Subcutaneous abdominal adipose tissue (tissue), 5 donors: ENCODE measurements at regions not wholly inside any gene's neighbourhood (a gene's known extent, or its start where the extent isn't known, plus 50 kb on each side); places are given as distances from the start of the nearest gene placed in this dataset.
"Not testable (repeated sequence)": the region's sequence is repeated elsewhere in the genome, so short reads cannot be mapped to it uniquely, and the experiment has no call there.

ENCODE experiments used
- H3K27ac ChIP-seq: one replicate; pipeline ENCODE4 v1.7.0; 2013; ENCODE audit warnings: low read depth, mild to moderate bottlenecking, inconsistent platforms, low read length, moderate library complexity
- H3K27me3 ChIP-seq, 5 donors: one replicate each; pipeline ENCODE4 v1.7.0; 2013; ENCODE audit warnings: low read length in 5 of 5, inconsistent platforms in 1 of 5; ENCODE audit not compliant: control insufficient read depth in 5 of 5, insufficient read depth in 4 of 5
- H3K36me3 ChIP-seq, 5 donors: one replicate each; pipeline ENCODE4 v1.7.0; 2013; ENCODE audit warnings: low read length in 5 of 5; ENCODE audit not compliant: control insufficient read depth in 5 of 5, insufficient read depth in 5 of 5
- H3K4me1 ChIP-seq, 5 donors: one replicate each; pipeline ENCODE4 v1.7.0; 2013; ENCODE audit warnings: low read length in 5 of 5, mild to moderate bottlenecking in 3 of 5, moderate library complexity in 1 of 5; ENCODE audit not compliant: control insufficient read depth in 5 of 5, insufficient read depth in 5 of 5
- H3K4me3 ChIP-seq, 5 donors: one replicate each; pipeline ENCODE4 v1.7.0; 2013; ENCODE audit warnings: low read length in 5 of 5, low read depth in 1 of 5
- H3K9ac ChIP-seq, 5 donors: one replicate each; pipeline ENCODE4 v1.7.0; 2013; ENCODE audit warnings: low read length in 5 of 5, mild to moderate bottlenecking in 4 of 5, moderate library complexity in 3 of 5
- H3K9me3 ChIP-seq, 5 donors: one replicate each; pipeline ENCODE4 v1.7.0; 2013; ENCODE audit warnings: low read length in 5 of 5; ENCODE audit not compliant: control insufficient read depth in 5 of 5
- donor health status: healthy.
- donor health status: healthy.
- donor health status: healthy.
- donor health status: healthy.
- donor health status: healthy.

GRCh38 chr15:38025656-38026055 lies 91.2 kb downstream of the TMCO5A start:
- H3K27me3 ChIP-seq, H3K27ac ChIP-seq, H3K36me3 ChIP-seq, H3K4me3 ChIP-seq, H3K9ac ChIP-seq, H3K4me1 ChIP-seq, H3K9me3 ChIP-seq: not testable (repeated sequence)

GRCh38 chr15:38028869-38029268 lies 94.4 kb downstream of the TMCO5A start:
- Histone ChIP-seq H3K27me3 (no peaks in the 10 kb centered on the region), H3K9me3 (no peaks in the 10 kb centered on the region), H3K4me1 (peaks cover 0 to 21% (median 10%) of the 10 kb centered on the region in 5 donors), H3K27ac (no peak overlapping the region), H3K4me3 (no peak overlapping the region), H3K9ac (no peak overlapping the region), H3K36me3 (no peaks in the 10 kb centered on the region)

GRCh38 chr15:38029736-38030135 lies 95.3 kb downstream of the TMCO5A start:
- H3K4me1 ChIP-seq, result peaks cover 0 to 21% (median 10%) of the 10 kb centered on the region in 5 donors
- H3K9me3 ChIP-seq, result no peaks in the 10 kb centered on the region
- H3K9ac ChIP-seq, result no peak overlapping the region
- H3K36me3 ChIP-seq, result no peaks in the 10 kb centered on the region
- H3K4me3 ChIP-seq, result no peak overlapping the region
- H3K27me3 ChIP-seq, result no peaks in the 10 kb centered on the region
- H3K27ac ChIP-seq, result no peak overlapping the region

- Histone ChIP-seq H3K4me3 (no peak overlapping the region), H3K36me3 (no peaks in the 10 kb centered on the region), H3K27me3 (no peaks in the 10 kb centered on the region), H3K4me1 (peaks cover 0 to 21% (median 10%) of the 10 kb centered on the region in 5 donors), H3K9ac (no peak overlapping the region), H3K9me3 (no peaks in the 10 kb centered on the region), H3K27ac (no peak overlapping the region)
These were observed 96.2 kb downstream of the TMCO5A start for GRCh38 chr15:38030609-38031008.

GRCh38 chr15:38035701-38036100 lies 101.3 kb downstream of the TMCO5A start:
- Histone ChIP-seq H3K9ac (no peak overlapping the region), H3K27ac (no peak overlapping the region), H3K4me3 (no peak overlapping the region), H3K9me3 (no peaks in the 10 kb centered on the region), H3K4me1 (peaks cover 0 to 12% (median 3%) of the 10 kb centered on the region in 5 donors), H3K36me3 (no peaks in the 10 kb centered on the region), H3K27me3 (no peaks in the 10 kb centered on the region)

- Histone ChIP-seq H3K4me3 (no peak overlapping the region), H3K9ac (no peak overlapping the region), H3K36me3 (no peaks in the 10 kb centered on the region), H3K9me3 (no peaks in the 10 kb centered on the region), H3K27me3 (no peaks in the 10 kb centered on the region), H3K4me1 (peaks cover 0 to 9% (median 3%) of the 10 kb centered on the region in 5 donors), H3K27ac (no peak overlapping the region)
These were observed 102.4 kb downstream of the TMCO5A start for GRCh38 chr15:38036790-38037338.

GRCh38 chr15:38038659-38039442 lies 104.4 kb downstream of the TMCO5A start:
- Histone ChIP-seq H3K9ac (no peak overlapping the region), H3K9me3 (no peaks in the 10 kb centered on the region), H3K27ac (no peak overlapping the region), H3K4me3 (no peak overlapping the region), H3K4me1 (peaks cover 0 to 15% (median 9%) of the 10 kb centered on the region in 5 donors), H3K36me3 (no peaks in the 10 kb centered on the region), H3K27me3 (no peaks in the 10 kb centered on the region)

GRCh38 chr15:38040615-38041014 lies 106.2 kb downstream of the TMCO5A start:
- H3K9me3 ChIP-seq, result no peaks in the 10 kb centered on the region
- H3K27ac ChIP-seq, result no peak overlapping the region
- H3K4me1 ChIP-seq, result peaks cover 0 to 15% (median 9%) of the 10 kb centered on the region in 5 donors
- no peak overlapping the region for H3K4me3 ChIP-seq
- no peak overlapping the region for H3K9ac ChIP-seq
- H3K36me3 ChIP-seq, result no peaks in the 10 kb centered on the region
- no peaks in the 10 kb centered on the region for H3K27me3 ChIP-seq

GRCh38 chr15:38041576-38041975 lies 107.1 kb downstream of the TMCO5A start:
- Histone ChIP-seq H3K4me3 (no peak overlapping the region), H3K9me3 (no peaks in the 10 kb centered on the region), H3K9ac (no peak overlapping the region), H3K4me1 (peaks cover 0 to 15% (median 9%) of the 10 kb centered on the region in 5 donors), H3K27me3 (no peaks in the 10 kb centered on the region), H3K27ac (no peak overlapping the region), H3K36me3 (no peaks in the 10 kb centered on the region)

- peaks cover 0 to 15% (median 9%) of the 10 kb centered on the region in 5 donors for H3K4me1 ChIP-seq
- H3K9ac ChIP-seq, result no peak overlapping the region
- H3K9me3 ChIP-seq, result no peaks in the 10 kb centered on the region
- H3K4me3 ChIP-seq, result no peak overlapping the region
- no peaks in the 10 kb centered on the region for H3K27me3 ChIP-seq
- H3K36me3 ChIP-seq, result no peaks in the 10 kb centered on the region
- no peak overlapping the region for H3K27ac ChIP-seq
These were observed 107.8 kb downstream of the TMCO5A start for GRCh38 chr15:38042211-38042610.
